Activated T-helper 2 cell treated with anti-CD3 and anti-CD28 coated beads, Interferon-gamma antibody, Interleukin-2, Interleukin-4, amounts not matched to agents 10 μg/mL and 5 μg/mL and 100 μg/mL, durations not matched to agents 14 hours and 24 hours and 36 hours (primary cell): ENCODE measurements at regions not wholly inside any gene's neighbourhood (a gene's known extent, or its start where the extent isn't known, plus 50 kb on each side); places are given as distances from the start of the nearest gene placed in this dataset.
"Not testable (repeated sequence)": the region's sequence is repeated elsewhere in the genome, so short reads cannot be mapped to it uniquely, and the experiment has no call there.

ENCODE experiments used
- DNase-seq: peaks from one replicate; pipeline ENCODE4 v3.0.0; 2021; ENCODE audit warnings: low spot score
- H3K27ac Mint-ChIP-seq: one replicate; pipeline ENCODE4 v1.8.0; 2021; ENCODE audit warnings: mixed read lengths
- H3K27me3 Mint-ChIP-seq: one replicate; pipeline ENCODE4 v1.8.0; 2021; ENCODE audit warnings: low read depth, mixed read lengths
- H3K36me3 Mint-ChIP-seq: one replicate; pipeline ENCODE4 v1.8.0; 2021; ENCODE audit warnings: low read depth, mixed read lengths
- H3K4me1 Mint-ChIP-seq: one replicate; pipeline ENCODE4 v1.8.0; 2021; ENCODE audit warnings: low read depth, mixed read lengths
- H3K4me3 Mint-ChIP-seq: one replicate; pipeline ENCODE4 v1.8.0; 2021; ENCODE audit warnings: low read depth, mild to moderate bottlenecking, moderate library complexity, mixed read lengths
- H3K9me3 Mint-ChIP-seq: one replicate; pipeline ENCODE4 v1.8.0; 2021; ENCODE audit warnings: mixed read lengths
- intact Hi-C: fragments of 100-400 bp; cut with micrococcal nuclease; formaldehyde crosslinking; loops from one replicate; pipeline ENCODE4 v1.15.1; 2023

- H3K27me3 Mint-ChIP-seq, result no peaks in the 10 kb centered on the region
- no peaks in the 10 kb centered on the region for H3K4me1 Mint-ChIP-seq
- intact Hi-C loops, result no loop called here
- peaks cover 31% of the 10 kb centered on the region for H3K9me3 Mint-ChIP-seq
- DNase-seq, result no peak
- H3K27ac Mint-ChIP-seq, result no peak overlapping the region
- no peak overlapping the region for H3K4me3 Mint-ChIP-seq
- H3K36me3 Mint-ChIP-seq, result no peaks in the 10 kb centered on the region
Measured at GRCh38 chr15:95205077-95205476, 973.7 kb downstream of the MCTP2 start.

GRCh38 chr15:95205830-95206229, 974.5 kb downstream of the MCTP2 start:
- intact Hi-C loops, DNase-seq, H3K27me3 Mint-ChIP-seq, H3K4me3 Mint-ChIP-seq, H3K4me1 Mint-ChIP-seq, H3K36me3 Mint-ChIP-seq, H3K27ac Mint-ChIP-seq: not testable (repeated sequence)
- H3K9me3 Mint-ChIP-seq, result peaks cover 31% of the 10 kb centered on the region

- Mint-ChIP-seq H3K27me3 (no peaks in the 10 kb centered on the region), H3K4me3 (no peak overlapping the region), H3K27ac (no peak overlapping the region), H3K4me1 (no peaks in the 10 kb centered on the region), H3K9me3 (peaks cover 20% of the 10 kb centered on the region), H3K36me3 (no peaks in the 10 kb centered on the region)
- intact Hi-C loops, result no loop called here
- DNase-seq, result no peak
Measured at GRCh38 chr15:95208071-95208470, 976.7 kb downstream of the MCTP2 start.

- Mint-ChIP-seq H3K9me3 (peaks cover 17% of the 10 kb centered on the region), H3K4me1 (no peaks in the 10 kb centered on the region), H3K27me3 (no peaks in the 10 kb centered on the region), H3K4me3 (no peak overlapping the region), H3K36me3 (no peaks in the 10 kb centered on the region), H3K27ac (no peak overlapping the region)
- intact Hi-C loops, result no loop called here
- DNase-seq, result no peak
Measured at GRCh38 chr15:95208988-95209387, 977.6 kb downstream of the MCTP2 start.

- Mint-ChIP-seq H3K4me3 (no peak overlapping the region), H3K27me3 (no peaks in the 10 kb centered on the region), H3K27ac (no peak overlapping the region), H3K9me3 (peaks cover 16% of the 10 kb centered on the region), H3K36me3 (no peaks in the 10 kb centered on the region), H3K4me1 (no peaks in the 10 kb centered on the region)
- intact Hi-C loops, result no loop called here
- DNase-seq, result no peak
Measured at GRCh38 chr15:95210436-95210981, 979.1 kb downstream of the MCTP2 start.

- no peaks in the 10 kb centered on the region for H3K27me3 Mint-ChIP-seq
Measured at GRCh38 chr15:95215017-95215416, 983.7 kb downstream of the MCTP2 start.

GRCh38 chr15:95226835-95227234, 995.5 kb downstream of the MCTP2 start:
- Mint-ChIP-seq H3K27ac (no peak overlapping the region), H3K36me3 (no peaks in the 10 kb centered on the region), H3K27me3 (no peaks in the 10 kb centered on the region), H3K9me3 (peaks cover 4% of the 10 kb centered on the region), H3K4me1 (no peaks in the 10 kb centered on the region), H3K4me3 (no peak overlapping the region)
- no peak for DNase-seq
- intact Hi-C loops, result no loop called here

More at GRCh38 chr15:95215017-95215416, 983.7 kb downstream of the MCTP2 start:
- no peak overlapping the region for H3K4me3 Mint-ChIP-seq
- no peak overlapping the region for H3K27ac Mint-ChIP-seq
- H3K4me1 Mint-ChIP-seq, result no peaks in the 10 kb centered on the region
- peaks cover 4% of the 10 kb centered on the region for H3K9me3 Mint-ChIP-seq
- no peak for DNase-seq
- no peaks in the 10 kb centered on the region for H3K36me3 Mint-ChIP-seq
- intact Hi-C loops, result no loop called here

GRCh38 chr15:95227235-95227634, 995.9 kb downstream of the MCTP2 start:
- Mint-ChIP-seq H3K27me3 (no peaks in the 10 kb centered on the region), H3K36me3 (no peaks in the 10 kb centered on the region), H3K4me3 (no peak overlapping the region), H3K9me3 (peaks cover 4% of the 10 kb centered on the region), H3K4me1 (no peaks in the 10 kb centered on the region), H3K27ac (no peak overlapping the region)
- DNase-seq, result no peak
- intact Hi-C loops, result no loop called here

GRCh38 chr15:95228856-95229555, 997.6 kb downstream of the MCTP2 start:
- H3K27me3 Mint-ChIP-seq, result no peaks in the 10 kb centered on the region
- no peak for DNase-seq
- intact Hi-C loops, result no loop called here
- H3K4me1 Mint-ChIP-seq, result no peaks in the 10 kb centered on the region
- no peak overlapping the region for H3K4me3 Mint-ChIP-seq
- peaks cover 4% of the 10 kb centered on the region for H3K9me3 Mint-ChIP-seq
- no peak overlapping the region for H3K27ac Mint-ChIP-seq
- no peaks in the 10 kb centered on the region for H3K36me3 Mint-ChIP-seq

- peaks cover 18% of the 10 kb centered on the region for H3K9me3 Mint-ChIP-seq
- intact Hi-C loops, result no loop called here
- no peak for DNase-seq
- H3K27me3 Mint-ChIP-seq, result no peaks in the 10 kb centered on the region
- no peaks in the 10 kb centered on the region for H3K4me1 Mint-ChIP-seq
- H3K36me3 Mint-ChIP-seq, result no peaks in the 10 kb centered on the region
- no peak overlapping the region for H3K4me3 Mint-ChIP-seq
- no peak overlapping the region for H3K27ac Mint-ChIP-seq
Measured at GRCh38 chr15:95235033-95235432, 1003.7 kb downstream of the MCTP2 start.

GRCh38 chr15:95247071-95247984, 1016.0 kb downstream of the MCTP2 start:
- no peaks in the 10 kb centered on the region for H3K9me3 Mint-ChIP-seq
- no peaks in the 10 kb centered on the region for H3K4me1 Mint-ChIP-seq
- intact Hi-C loops, result no loop called here
- H3K36me3 Mint-ChIP-seq, result no peaks in the 10 kb centered on the region
- H3K4me3 Mint-ChIP-seq, result no peak overlapping the region
- H3K27me3 Mint-ChIP-seq, result no peaks in the 10 kb centered on the region
- no peak overlapping the region for H3K27ac Mint-ChIP-seq
- no peak for DNase-seq

- no peaks in the 10 kb centered on the region for H3K9me3 Mint-ChIP-seq
- intact Hi-C loops, result no loop called here
Measured at GRCh38 chr15:95249524-95249923, 1018.2 kb downstream of the MCTP2 start.

GRCh38 chr15:95252404-95252803, 1021.0 kb downstream of the MCTP2 start:
- H3K36me3 Mint-ChIP-seq, result no peaks in the 10 kb centered on the region
- no peak overlapping the region for H3K27ac Mint-ChIP-seq
- H3K9me3 Mint-ChIP-seq, result no peaks in the 10 kb centered on the region
- no peaks in the 10 kb centered on the region for H3K4me1 Mint-ChIP-seq
- DNase-seq, result no peak
- H3K27me3 Mint-ChIP-seq, result peaks cover 16% of the 10 kb centered on the region
- intact Hi-C loops, result no loop called here
- no peak overlapping the region for H3K4me3 Mint-ChIP-seq

More at GRCh38 chr15:95249524-95249923, 1018.2 kb downstream of the MCTP2 start:
- Mint-ChIP-seq H3K27ac (no peak overlapping the region), H3K4me3 (no peak overlapping the region), H3K27me3 (peaks cover 3% of the 10 kb centered on the region), H3K4me1 (no peaks in the 10 kb centered on the region), H3K36me3 (no peaks in the 10 kb centered on the region)
- no peak for DNase-seq
